K562 (cell line): ENCODE measurements at regions not wholly inside any gene's neighbourhood (a gene's known extent, or its start where the extent isn't known, plus 50 kb on each side); places are given as distances from the start of the nearest gene placed in this dataset.

Experiments
- ATAC-seq: fragments of 200-7000 bp; cut with Tn5 transposase; 3 replicates; pipeline ENCODE4 v1.9.1; 2020; ENCODE audit warnings: moderate library complexity
- BruUV-seq: library from RNA; stranded (reverse); fragments of 400-500 nt; replicated peaks from 2 replicates; lab custom pipeline; 2021; lab: Mats Ljungman, UMichigan
- CTCF ChIA-PET: fragments of 300-600 bp; formaldehyde crosslinking; extraction: SDS; loops from one replicate; lab custom pipeline; 2021; ENCODE audit warnings: low intra/inter-chr PET ratio; lab: Yijun Ruan, JAX
- POLR2A ChIA-PET: fragments of 300-600, 350-650 bp; sonication (Branson Sonifier 250); formaldehyde crosslinking; extraction: SDS; loops from one replicate; lab custom pipeline; 2021; ENCODE audit warnings: antibody characterized with exemption, inconsistent platforms; lab: Yijun Ruan, JAX
- DNase-seq, 4 experiments: peaks; one replicate each; pipeline versions ENCODE4 v3.0.0 to v3.0.0-alpha.2; 2011 to 2018; ENCODE audit warnings: low spot score in 3 of 4, mixed read lengths in 3 of 4; ENCODE audit errors: extremely low read depth in 1 of 4
- FAIRE-seq: peaks from 2 replicates; lab custom pipeline; 2011; peaks lifted over from hg19 to GRCh38; lab: Jason Lieb, UNC
- H2AFZ ChIP-seq: 2 replicates; pipeline ENCODE4 v1.6.0; 2011; ENCODE audit warnings: low read depth, low read length, control low read depth, inconsistent platforms
- H3K27ac ChIP-seq: fragments of 200-600 bp; 3 replicates; pipeline ENCODE4 v1.8.0; 2011; ENCODE audit warnings: low read depth, mild to moderate bottlenecking, control low read depth, inconsistent platforms, low read length, moderate library complexity, mixed read lengths; ENCODE audit errors: extremely low read depth
- H3K27me3 ChIP-seq, 2 experiments: fragments of 300-600 bp in 1 of 2; 2 replicates in 1 of 2; 3 replicates in 1 of 2; pipeline versions ENCODE4 v1.6.0 to v1.8.0; 2011; ENCODE audit warnings: inconsistent platforms in 2 of 2, low read length in 2 of 2, mild to moderate bottlenecking in 1 of 2, mixed read lengths in 1 of 2, moderate library complexity in 1 of 2; ENCODE audit not compliant: control insufficient read depth in 2 of 2, insufficient read depth in 2 of 2
- H3K36me3 ChIP-seq: fragments of 300-600 bp; 3 replicates; pipeline ENCODE4 v1.8.0; 2011; ENCODE audit warnings: mild to moderate bottlenecking, low read length, inconsistent platforms; ENCODE audit not compliant: control insufficient read depth, insufficient read depth
- H3K4me1 ChIP-seq, 2 experiments: fragments of 200-600 bp in 1 of 2; replicated peaks in 1 of 2; 2 replicates in 1 of 2; 3 replicates in 1 of 2; pipeline versions ENCODE4 v1.5.1 to v1.8.0; 2011; ENCODE audit warnings: inconsistent platforms in 2 of 2, low read length in 2 of 2, mild to moderate bottlenecking in 1 of 2, mixed read lengths in 1 of 2, moderate library complexity in 1 of 2; ENCODE audit not compliant: control insufficient read depth in 2 of 2, insufficient read depth in 2 of 2
- H3K4me2 ChIP-seq: 2 replicates; pipeline ENCODE4 v1.6.1; 2011; ENCODE audit warnings: low read length, control low read depth, inconsistent platforms, mixed read lengths; ENCODE audit not compliant: insufficient read depth
- H3K4me3 ChIP-seq: fragments of 200-600 bp; sonication (generic), shearing (Covaris generic); 2 replicates; pipeline ENCODE4 v1.5.1; 2016; ENCODE audit warnings: control low read depth, inconsistent platforms
- H3K79me2 ChIP-seq: fragments of 200-600 bp; 3 replicates; pipeline ENCODE4 v1.8.0; 2011; ENCODE audit warnings: low read length, inconsistent platforms; ENCODE audit not compliant: control insufficient read depth, insufficient read depth
- H3K9ac ChIP-seq, 2 experiments: 2 replicates each; pipeline versions ENCODE4 v1.6.0 to v1.6.1; 2011; ENCODE audit warnings: low read depth in 2 of 2, low read length in 2 of 2, control low read depth in 1 of 2, inconsistent platforms in 1 of 2, mild to moderate bottlenecking in 1 of 2, mixed read lengths in 1 of 2; ENCODE audit not compliant: insufficient read depth in 1 of 2
- H3K9me1 ChIP-seq: one replicate; pipeline ENCODE4 v1.6.0; 2011; ENCODE audit warnings: inconsistent platforms, mild to moderate bottlenecking, low read length, moderate library complexity; ENCODE audit not compliant: control insufficient read depth, insufficient read depth
- H3K9me3 ChIP-seq: replicated peaks from 2 replicates; pipeline ENCODE4 v1.5.1; 2011; ENCODE audit warnings: low read depth, low read length, inconsistent platforms; ENCODE audit not compliant: control insufficient read depth, insufficient read depth
- H4K20me1 ChIP-seq: replicated peaks from 2 replicates; pipeline ENCODE4 v1.6.1; 2011; ENCODE audit warnings: low read length, inconsistent platforms, mixed read lengths; ENCODE audit not compliant: control insufficient read depth, insufficient read depth
- OTX1 ChIP-seq: fragments of 450-650 bp; formaldehyde crosslinking; IDR thresholded peaks from 2 replicates; pipeline ENCODE4 v1.4.0; 2022; ENCODE audit warnings: mild to moderate bottlenecking
- RBM15 ChIP-seq: fragments of 200-400 bp; formaldehyde crosslinking; IDR thresholded peaks from 2 replicates; pipeline ENCODE4 v1.6.1; 2018; ENCODE audit warnings: mild to moderate bottlenecking, low read length, moderate library complexity; ENCODE audit not compliant: insufficient read depth
- SUPT5H ChIP-seq: fragments of 450-650 bp; IDR thresholded peaks from 2 replicates; pipeline ENCODE4 v1.6.1; 2016
- WGBS: fragments of 100-300 bp; shearing (Covaris generic); methylation state at CpG from one replicate; pipeline ENCODE4 v1.1.6; 2016; ENCODE audit warnings: low coverage, mixed read lengths; ENCODE audit not compliant: insufficient coverage; ENCODE audit errors: missing lambda C conversion rate; 5-methylcytosine and 5-hydroxymethylcytosine counted together
- in situ Hi-C: fragments of 300-500 bp; cut with MboI; formaldehyde crosslinking; loops from 4 replicates; pipeline ENCODE4 v1.15.0; 2018; ENCODE audit warnings: inconsistent platforms, mixed read lengths
- intact Hi-C: fragments of 100-400 bp; cut with micrococcal nuclease; formaldehyde crosslinking; loops from 2 replicates; pipeline ENCODE4 v1.14.2; 2022
- TF ChIP-seq, protein P1 (sequence below): sonication (generic); formaldehyde crosslinking; IDR thresholded peaks from 2 replicates; pipeline ENCODE4 v1.5.0; 2020; ENCODE audit warnings: missing genetic modification reagents

DNA sequence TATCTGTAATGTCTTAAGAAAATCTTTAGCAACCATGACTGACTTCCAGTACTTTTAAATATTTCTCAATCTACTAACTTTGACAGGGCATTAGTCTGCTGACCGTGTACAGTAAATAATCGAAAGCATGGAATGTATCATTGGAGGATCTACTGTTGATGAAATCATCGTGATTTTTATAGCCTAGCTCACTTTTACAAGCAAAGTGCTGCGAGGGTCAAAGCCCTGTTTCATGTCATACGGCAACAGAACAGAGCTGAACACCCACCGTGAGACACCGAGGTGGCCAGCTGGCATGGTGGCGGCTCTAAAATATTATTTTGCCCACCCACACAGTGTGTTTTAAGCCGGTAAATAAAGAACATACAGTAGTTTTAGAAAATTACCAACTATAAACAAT lies 679.3 kb downstream of the FAT4 start:
- under 1% methylated on average over 9 of the region's 9 CpGs for WGBS
- ChIA-PET CTCF (no interaction called here), POLR2A (no interaction called here)
- FAIRE-seq (no peak), DNase-seq (no peak), ATAC-seq (no peak)
- intact Hi-C loops = no loop called here
- Histone ChIP-seq H3K27me3 (0 out of 5 replicates have a peak, but pooled peaks cover 0 to 3% of the 10 kb centered on the region in 2 experiments), H3K79me2 (no peaks in the 10 kb centered on the region), H3K4me2 (no peak overlapping the region), H3K27ac (no peak overlapping the region), H3K9me1 (no peaks in the 10 kb centered on the region), H3K36me3 (no peaks in the 10 kb centered on the region), H4K20me1 (no peaks in the 10 kb centered on the region), H3K4me1 (no peaks in the 10 kb centered on the region), H3K4me3 (no peak overlapping the region), H3K9ac (no peak overlapping the region), H3K9me3 (no peaks in the 10 kb centered on the region), H2AFZ (no peak overlapping the region)
- BruUV-seq = no TSS peak
- TF ChIP-seq, protein P1, sequence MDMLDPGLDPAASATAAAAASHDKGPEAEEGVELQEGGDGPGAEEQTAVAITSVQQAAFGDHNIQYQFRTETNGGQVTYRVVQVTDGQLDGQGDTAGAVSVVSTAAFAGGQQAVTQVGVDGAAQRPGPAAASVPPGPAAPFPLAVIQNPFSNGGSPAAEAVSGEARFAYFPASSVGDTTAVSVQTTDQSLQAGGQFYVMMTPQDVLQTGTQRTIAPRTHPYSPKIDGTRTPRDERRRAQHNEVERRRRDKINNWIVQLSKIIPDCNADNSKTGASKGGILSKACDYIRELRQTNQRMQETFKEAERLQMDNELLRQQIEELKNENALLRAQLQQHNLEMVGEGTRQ (CRISPR knock-in tag) = no peak
- in situ Hi-C loops = no loop called here

DNA sequence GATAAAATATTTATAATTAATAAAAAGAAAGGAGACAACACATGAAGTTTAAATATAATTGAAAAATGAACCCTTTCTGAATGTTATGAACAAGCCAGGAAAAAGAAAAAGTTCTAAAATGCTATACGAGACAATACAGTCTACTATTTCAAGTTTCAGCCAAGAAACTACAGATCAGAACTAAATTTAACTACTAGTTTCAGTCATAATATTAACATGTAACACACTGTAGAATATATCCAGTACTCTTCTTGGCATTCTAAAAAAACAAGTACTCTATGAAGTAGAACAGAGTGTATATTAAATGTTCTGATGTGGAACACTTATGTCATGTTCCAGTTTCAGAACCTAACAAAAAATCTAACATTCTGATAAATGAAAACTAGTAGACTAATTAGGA lies 679.7 kb downstream of the FAT4 start:
- no peaks in the 10 kb centered on the region for H3K36me3 ChIP-seq
- no TSS peak for BruUV-seq

More for the DNA sequence above, 679.7 kb downstream of the FAT4 start:
- ATAC-seq (no peak), DNase-seq (no peak), FAIRE-seq (no peak)
- no peaks in the 10 kb centered on the region for H3K9me3 ChIP-seq
- intact Hi-C loops = no loop called here
- H2AFZ ChIP-seq = no peak overlapping the region
- H3K4me3 ChIP-seq = no peak overlapping the region
- no peaks in the 10 kb centered on the region for H3K9me1 ChIP-seq
- no peaks in the 10 kb centered on the region for H4K20me1 ChIP-seq
- TF ChIP-seq RBM15 = no peak
- no peak for TF ChIP-seq SUPT5H
- no peak for TF ChIP-seq OTX1
- no peaks in the 10 kb centered on the region for H3K4me1 ChIP-seq
- 0% methylated on average over 1 of the region's 1 CpG for WGBS
- no peak overlapping the region for H3K9ac ChIP-seq
- ChIA-PET CTCF (no interaction called here), POLR2A (no interaction called here)
- no peak overlapping the region for H3K4me2 ChIP-seq
- no peaks in the 10 kb centered on the region for H3K79me2 ChIP-seq
- 0 out of 5 replicates have a peak, but pooled peaks cover 0 to 3% of the 10 kb centered on the region in 2 experiments for H3K27me3 ChIP-seq
- no peak overlapping the region for H3K27ac ChIP-seq
- in situ Hi-C loops = no loop called here
